Fibroblast of lung (primary cell): ENCODE measurements at regions not wholly inside any gene's neighbourhood (a gene's known extent, or its start where the extent isn't known, plus 50 kb on each side); places are given as distances from the start of the nearest gene placed in this dataset.

Experiments used
- DNase-seq, 2 donors: peaks; one replicate each; pipeline versions ENCODE4 v3.0.0 to v3.0.0-alpha.2; 2010; ENCODE audit warnings: low read depth in 2 of 2
- H2AFZ ChIP-seq: 2 replicates; pipeline ENCODE4 v1.5.1; 2012; ENCODE audit warnings: low read length, control low read depth, inconsistent platforms
- H3K27ac ChIP-seq: 2 replicates; pipeline ENCODE4 v1.5.1; 2011; ENCODE audit warnings: low read length, control low read depth; ENCODE audit not compliant: insufficient read depth
- H3K27me3 ChIP-seq: 2 replicates; pipeline ENCODE4 v1.5.1; 2011; ENCODE audit warnings: mild to moderate bottlenecking, low read length; ENCODE audit not compliant: control insufficient read depth, insufficient read depth
- H3K36me3 ChIP-seq: 2 replicates; pipeline ENCODE4 v1.5.1; 2011; ENCODE audit warnings: low read length; ENCODE audit not compliant: control insufficient read depth, insufficient read depth
- H3K4me1 ChIP-seq: 2 replicates; pipeline ENCODE4 v1.5.1; 2011; ENCODE audit warnings: low read length; ENCODE audit not compliant: control insufficient read depth, insufficient read depth; ENCODE audit errors: extremely low read depth
- H3K4me2 ChIP-seq: 2 replicates; pipeline ENCODE4 v1.5.1; 2011; ENCODE audit warnings: low read length, control low read depth; ENCODE audit not compliant: insufficient read depth; ENCODE audit errors: extremely low read depth
- H3K4me3 ChIP-seq, 4 experiments: fragments of 200-600 bp in 1 of 4; sonication (generic) in 1 of 4; replicated peaks in 1 of 4; 2 replicates each; pipeline ENCODE4 v1.5.1; 2011 to 2016; ENCODE audit warnings: low read length in 4 of 4, low read depth in 3 of 4, mild to moderate bottlenecking in 3 of 4, control low read depth in 2 of 4, inconsistent platforms in 1 of 4, mixed read lengths in 1 of 4; ENCODE audit not compliant: insufficient read depth in 1 of 4; ENCODE audit errors: control extremely low read depth in 1 of 4
- H3K79me2 ChIP-seq: 2 replicates; pipeline ENCODE4 v1.5.1; 2012; ENCODE audit warnings: mild to moderate bottlenecking, low read length, inconsistent platforms; ENCODE audit not compliant: control insufficient read depth, insufficient read depth
- H3K9ac ChIP-seq: 2 replicates; pipeline ENCODE4 v1.5.1; 2011; ENCODE audit warnings: mild to moderate bottlenecking, low read length, control low read depth; ENCODE audit not compliant: insufficient read depth
- H3K9me3 ChIP-seq: 2 replicates; pipeline ENCODE4 v1.5.1; 2012; ENCODE audit warnings: low read depth, low read length; ENCODE audit not compliant: control insufficient read depth, insufficient read depth
- H4K20me1 ChIP-seq: 2 replicates; pipeline ENCODE4 v1.5.1; 2011; ENCODE audit warnings: low read length; ENCODE audit not compliant: control insufficient read depth, insufficient read depth; ENCODE audit errors: extremely low read depth
- CTCF ChIP-seq, 2 donors: IDR thresholded peaks in 1 of 2; conservative IDR thresholded peaks in 1 of 2; 1 replicate in 1 of 2; 2 replicates in 1 of 2; pipeline ENCODE4 v1.5.1; 2011 to 2012; ENCODE audit warnings: low read length in 2 of 2, control low read depth in 1 of 2, inconsistent platforms in 1 of 2, low read depth in 1 of 2, mild to moderate bottlenecking in 1 of 2
- EZH2 ChIP-seq: IDR thresholded peaks from 2 replicates; pipeline ENCODE4 v1.5.1; 2012; ENCODE audit warnings: low read length, control low read depth, mild to moderate bottlenecking; ENCODE audit errors: missing control alignments

GRCh38 chr6:19551611-19552010 is 285.6 kb upstream of the ID4 start:
- H3K79me2 ChIP-seq = no peaks in the 10 kb centered on the region
- no peak overlapping the region for H3K4me2 ChIP-seq
- no peak overlapping the region for H3K4me3 ChIP-seq
- no peaks in the 10 kb centered on the region for H3K4me1 ChIP-seq
- no peak for TF ChIP-seq CTCF (conservative IDR thresholded peaks at IDR 0.05 in 1 of 2, IDR thresholded peaks at IDR 0.05 in 1 of 2; ENCODE audit: low read depth in 1 of 2, low read length in 2 of 2)
- TF ChIP-seq EZH2 = no peak
- H3K27ac ChIP-seq = no peak overlapping the region
- no peaks in the 10 kb centered on the region for H3K36me3 ChIP-seq
- no peaks in the 10 kb centered on the region for H3K27me3 ChIP-seq
- H2AFZ ChIP-seq = no peak overlapping the region
- DNase-seq = peak in 1 of 2 donors; percentile 6
- H4K20me1 ChIP-seq = no peaks in the 10 kb centered on the region
- no peaks in the 10 kb centered on the region for H3K9me3 ChIP-seq
- no peak overlapping the region for H3K9ac ChIP-seq

- Histone ChIP-seq H3K27me3 (no peaks in the 10 kb centered on the region), H2AFZ (no peak overlapping the region), H3K36me3 (no peaks in the 10 kb centered on the region), H3K27ac (no peak overlapping the region), H4K20me1 (no peaks in the 10 kb centered on the region), H3K9ac (no peak overlapping the region), H3K4me1 (no peaks in the 10 kb centered on the region), H3K4me3 (no peak overlapping the region), H3K79me2 (no peaks in the 10 kb centered on the region), H3K9me3 (no peaks in the 10 kb centered on the region), H3K4me2 (no peak overlapping the region)
- DNase-seq = no peak
- no peak for TF ChIP-seq CTCF (conservative IDR thresholded peaks at IDR 0.05 in 1 of 2, IDR thresholded peaks at IDR 0.05 in 1 of 2; ENCODE audit: low read depth in 1 of 2, low read length in 2 of 2)
- no peak for TF ChIP-seq EZH2
Observed at GRCh38 chr6:19552076-19552475, 285.1 kb upstream of the ID4 start.

GRCh38 chr6:19552588-19552987 is 284.6 kb upstream of the ID4 start:
- no peak overlapping the region for H3K4me3 ChIP-seq

More at GRCh38 chr6:19552588-19552987, 284.6 kb upstream of the ID4 start:
- Histone ChIP-seq H3K4me1 (no peaks in the 10 kb centered on the region), H3K9ac (no peak overlapping the region), H3K79me2 (no peaks in the 10 kb centered on the region), H3K9me3 (no peaks in the 10 kb centered on the region), H3K27ac (no peak overlapping the region), H3K36me3 (no peaks in the 10 kb centered on the region), H3K4me2 (no peak overlapping the region), H2AFZ (no peak overlapping the region), H3K27me3 (no peaks in the 10 kb centered on the region), H4K20me1 (no peaks in the 10 kb centered on the region)
- DNase-seq = no peak
- no peak for TF ChIP-seq CTCF (conservative IDR thresholded peaks at IDR 0.05 in 1 of 2, IDR thresholded peaks at IDR 0.05 in 1 of 2; ENCODE audit: low read depth in 1 of 2, low read length in 2 of 2)
- TF ChIP-seq EZH2 = no peak
